HG03469 (cell line): ENCODE measurements at regions not wholly inside any gene's neighbourhood (a gene's known extent, or its start where the extent isn't known, plus 50 kb on each side); places are given as distances from the start of the nearest gene placed in this dataset.
"Not testable (repeated sequence)": the region's sequence is repeated elsewhere in the genome, so short reads cannot be mapped to it uniquely, and the experiment has no call there.

Source experiments
- ATAC-seq: cut with Tn5 transposase; IDR thresholded peaks from one replicate; pipeline ENCODE4 v1.9.1; 2021; ENCODE audit warnings: mild to moderate bottlenecking, moderate library complexity, moderate number of reproducible peaks; ENCODE audit not compliant: unreplicated experiment

DNA sequence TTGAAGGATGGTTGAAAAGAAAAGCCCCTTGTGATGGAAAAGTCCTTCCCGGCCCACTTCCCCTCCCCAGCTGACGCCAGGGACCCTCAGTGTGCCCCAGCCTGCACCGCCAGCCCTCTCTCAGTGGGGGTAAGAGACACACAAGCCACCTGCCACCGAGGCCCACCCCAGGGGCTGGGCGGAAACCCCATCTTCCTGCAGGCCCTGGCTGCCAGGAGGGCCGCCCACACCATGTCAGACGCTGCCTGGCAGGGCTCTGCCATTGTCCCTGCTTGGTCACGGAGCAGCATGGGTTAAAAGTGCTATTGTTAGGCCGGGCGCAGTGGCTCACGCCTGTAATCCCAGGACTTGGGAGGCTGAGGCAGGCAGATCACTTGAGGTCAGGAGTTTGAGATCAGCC, 142.0 kb upstream of the ZNF469 start:
- ATAC-seq = not testable (repeated sequence)

DNA sequence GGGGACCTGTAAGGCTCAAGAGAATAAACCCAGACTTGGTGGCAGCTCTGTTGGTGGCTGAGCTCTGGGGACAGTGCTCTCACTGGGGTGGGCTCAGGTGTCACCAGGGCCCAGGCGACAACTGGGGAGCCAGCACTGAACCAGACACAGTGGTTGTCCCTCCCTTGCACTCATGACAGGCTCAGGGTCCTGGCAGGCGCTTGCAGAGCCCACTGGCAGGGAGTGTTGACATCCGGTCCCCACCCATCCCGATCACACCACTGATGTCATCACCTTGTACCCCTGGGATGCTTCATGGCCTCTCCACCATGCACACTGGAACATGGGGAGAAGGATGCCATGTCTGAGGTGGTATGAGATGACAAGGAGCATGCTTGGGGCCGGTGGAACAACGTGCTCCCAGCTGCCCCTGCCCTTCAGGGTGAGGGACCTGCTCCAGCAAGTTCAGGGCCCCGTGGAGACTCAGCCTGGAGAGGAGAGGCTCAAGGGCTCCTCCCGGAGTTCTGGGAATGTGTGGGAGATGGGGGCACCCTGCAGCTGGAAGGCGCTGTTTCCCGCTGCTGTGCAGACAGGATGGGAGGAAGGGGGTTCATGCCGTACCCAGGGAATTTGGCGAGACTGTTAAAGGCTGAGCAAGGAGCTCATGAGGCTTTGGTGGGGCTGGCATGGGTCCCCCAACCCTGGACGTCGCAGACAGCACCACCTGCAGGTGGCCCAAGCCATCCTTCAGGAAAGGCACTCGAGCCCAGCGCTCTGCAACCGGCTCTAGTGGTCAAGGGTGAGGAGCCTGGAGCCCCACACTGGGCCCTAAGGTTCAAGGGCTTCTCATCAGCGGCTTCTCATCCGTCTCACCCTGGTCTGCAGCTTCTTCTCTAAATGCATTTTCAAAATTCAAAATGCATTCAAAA, 141.1 kb upstream of the ZNF469 start:
- ATAC-seq = not testable (repeated sequence)

DNA sequence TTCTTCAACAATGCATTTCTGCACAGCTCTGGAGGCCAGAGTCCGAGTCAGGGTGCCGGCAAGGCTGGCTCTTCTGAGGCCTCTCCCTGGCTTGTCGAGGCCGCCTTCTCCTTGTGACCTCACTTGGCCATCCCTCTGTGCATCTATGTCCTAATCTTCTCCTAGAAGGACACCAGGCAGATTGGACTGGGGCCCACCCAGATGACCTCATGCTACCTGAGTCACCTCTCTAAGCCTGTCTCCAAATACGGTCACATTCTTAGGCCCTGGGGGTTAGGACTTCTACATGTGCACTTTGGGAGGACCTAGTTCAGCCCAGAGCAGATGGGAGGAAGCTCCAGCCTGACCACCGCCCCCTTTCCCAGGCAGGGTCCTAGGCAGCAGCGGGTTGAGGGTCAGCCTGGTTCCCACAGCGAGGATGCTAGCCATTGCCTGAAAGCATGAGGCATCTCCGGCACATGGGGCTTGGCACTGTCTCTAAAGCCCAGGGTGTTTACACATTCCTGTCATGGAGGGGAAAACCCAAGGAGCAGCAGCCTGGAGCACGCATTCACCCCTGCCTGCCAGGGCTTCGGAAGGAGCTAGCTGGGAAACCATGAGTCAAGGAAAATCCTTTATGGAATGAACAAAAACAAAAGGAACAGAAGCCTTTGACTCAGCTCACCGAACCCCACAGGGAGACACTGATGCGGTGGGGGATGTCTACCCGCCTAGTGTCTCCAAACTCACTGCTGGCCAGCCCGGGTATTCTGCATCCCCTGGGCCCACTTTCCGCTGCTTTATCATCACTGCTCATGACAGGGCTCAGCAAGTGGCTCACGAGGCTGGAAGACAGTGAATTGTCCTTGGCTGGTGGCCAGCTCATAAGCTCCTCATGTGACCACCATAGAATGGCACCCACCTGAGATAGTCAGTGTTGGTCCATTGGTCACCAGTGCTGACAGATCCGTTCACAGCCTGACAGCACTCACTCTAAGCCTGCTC, 140.2 kb upstream of the ZNF469 start:
- ATAC-seq = not testable (repeated sequence)

DNA sequence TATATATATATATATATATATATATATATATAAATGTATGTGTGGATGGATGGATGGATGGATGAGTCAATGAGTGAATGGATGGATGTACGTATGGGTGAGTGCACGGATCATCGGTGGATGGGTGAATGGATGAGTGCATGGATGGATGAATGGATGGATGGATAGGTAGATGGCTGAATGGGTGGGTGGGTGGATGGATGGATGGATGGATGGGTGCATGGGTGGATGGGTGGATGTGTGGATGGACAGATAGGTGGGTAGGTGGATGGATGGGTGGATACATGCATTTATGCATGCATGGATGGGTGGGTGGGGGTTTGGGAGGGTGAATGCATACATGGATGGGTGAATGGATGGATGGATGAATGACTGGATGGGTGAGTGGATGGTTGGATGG, 138.8 kb upstream of the ZNF469 start:
- not testable (repeated sequence) for ATAC-seq

DNA sequence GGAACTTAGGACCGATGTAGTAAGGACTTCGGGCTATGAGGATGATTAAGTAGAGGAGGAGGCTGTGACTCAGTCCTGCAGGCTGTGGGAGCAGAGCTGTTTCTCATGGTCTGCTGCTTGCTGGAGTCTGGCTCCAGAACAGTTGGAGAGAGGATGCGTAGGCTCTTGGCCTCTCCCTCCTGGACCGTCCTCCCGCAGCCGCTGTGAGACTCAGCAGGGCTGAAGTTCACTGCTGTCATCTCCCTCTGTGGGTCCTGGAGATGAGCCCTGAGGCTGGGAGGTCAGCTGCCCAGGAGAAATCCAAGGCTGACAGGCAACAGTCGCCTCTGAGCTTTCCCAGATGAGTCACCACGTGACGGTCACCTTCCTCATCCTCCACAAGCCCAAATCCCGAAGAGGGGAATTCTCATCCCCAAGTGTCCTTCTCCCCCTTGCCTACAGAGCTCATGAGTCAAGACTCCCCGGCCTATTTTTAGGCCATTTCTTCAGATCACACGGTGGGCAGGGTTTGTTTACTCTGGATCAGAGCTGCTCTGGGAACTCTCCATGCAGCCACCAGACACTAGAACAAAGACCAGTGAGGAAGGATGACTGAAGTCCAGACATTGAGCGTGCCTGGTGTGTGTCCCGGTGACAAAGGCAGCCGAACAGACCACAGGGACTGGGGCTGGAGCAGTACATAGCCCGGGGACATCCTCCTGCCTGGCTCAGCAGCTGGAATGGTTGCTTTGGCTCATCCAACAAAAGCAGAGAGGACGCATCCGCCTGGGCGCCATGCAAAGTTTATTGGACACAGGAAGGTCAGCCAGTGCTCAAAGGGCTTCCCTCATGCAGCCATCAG, 137.3 kb upstream of the ZNF469 start:
- ATAC-seq = not testable (repeated sequence)

DNA sequence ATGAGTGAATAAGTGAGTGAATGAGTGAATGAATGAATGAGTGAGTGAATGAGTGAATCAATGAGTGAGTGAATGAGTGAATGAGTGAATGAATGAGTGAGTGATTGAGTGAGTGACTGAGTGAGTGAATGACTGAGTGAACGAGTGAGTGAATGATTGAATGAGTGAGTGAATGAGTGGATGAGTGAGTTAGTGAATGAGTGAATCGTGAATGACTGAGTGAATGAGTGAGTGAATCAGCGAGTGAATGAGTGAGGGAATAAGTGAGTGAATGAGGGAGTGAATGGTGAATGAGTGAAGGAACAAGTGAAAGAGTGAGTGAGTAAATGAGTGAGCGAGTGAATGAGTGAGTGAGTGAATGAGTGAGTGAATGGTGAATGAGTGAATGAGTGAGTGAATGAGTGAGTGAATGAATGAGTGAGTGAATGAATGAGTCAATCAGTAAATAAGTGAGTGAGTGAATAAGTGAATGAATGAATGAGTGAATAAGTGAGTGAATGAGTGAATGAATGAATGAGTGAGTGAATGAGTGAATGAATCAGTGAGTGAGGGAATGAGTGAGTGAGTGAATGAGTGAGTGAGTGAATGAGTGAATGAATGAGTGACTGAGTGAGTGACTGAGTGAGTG, 135.7 kb upstream of the ZNF469 start:
- ATAC-seq = not testable (repeated sequence)

DNA sequence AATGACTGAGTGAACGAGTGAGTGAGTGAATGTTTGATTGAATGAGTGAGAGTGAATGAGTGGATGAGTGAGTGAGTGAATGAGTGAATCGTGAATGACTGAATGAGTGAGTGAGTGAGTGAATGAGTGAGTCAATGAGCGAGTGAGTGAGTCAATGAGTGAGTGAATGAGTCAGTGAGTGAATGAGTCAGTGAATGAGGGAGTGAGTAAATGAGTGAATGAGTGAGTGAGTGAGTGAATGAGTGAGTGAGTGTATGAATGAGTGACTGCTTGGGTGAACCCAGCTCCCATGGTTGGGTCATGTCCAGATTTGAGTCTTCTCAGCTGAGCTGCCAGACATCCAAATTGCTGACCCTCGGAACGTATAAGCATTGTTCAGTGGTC, 135.2 kb upstream of the ZNF469 start:
- not testable (repeated sequence) for ATAC-seq

DNA sequence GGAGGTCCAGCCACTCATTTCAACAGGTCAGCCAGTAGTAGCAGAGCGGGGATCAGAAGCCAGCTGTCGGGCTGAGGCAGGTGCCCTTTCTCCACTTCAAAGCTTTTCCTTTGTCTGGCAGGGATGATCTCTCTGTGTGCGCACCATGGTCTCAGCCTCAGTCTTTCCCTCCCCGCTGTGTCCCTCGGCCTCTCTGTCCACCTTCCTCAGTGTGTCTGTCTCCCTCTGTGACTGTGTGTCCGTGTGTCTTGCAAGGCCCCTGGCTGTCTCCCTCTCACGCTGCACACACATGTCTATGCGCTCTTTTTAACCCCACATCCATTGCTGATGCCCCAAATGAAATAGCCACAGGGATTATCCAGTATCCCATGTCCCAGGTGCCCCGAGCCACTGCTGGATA, 134.0 kb upstream of the ZNF469 start:
- ATAC-seq = not testable (repeated sequence)

DNA sequence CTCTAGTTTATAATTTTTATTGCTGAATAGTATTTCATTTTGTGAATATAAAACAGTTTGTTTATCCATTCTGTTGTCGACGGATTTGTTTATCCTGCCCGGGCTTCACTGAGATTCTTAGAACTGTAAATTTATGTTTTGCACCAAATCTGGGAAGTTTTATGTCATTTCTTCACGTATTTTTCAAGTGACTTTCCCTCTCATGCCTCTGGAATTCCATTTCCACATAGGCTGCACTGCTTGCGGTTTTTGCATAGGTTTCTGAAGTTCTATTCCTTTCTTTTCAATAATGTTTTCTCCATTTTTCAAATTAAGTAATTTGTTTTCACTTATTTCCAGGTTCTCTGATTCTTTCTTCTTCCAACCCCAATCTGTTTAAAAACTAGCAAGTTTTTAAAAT, 132.4 kb upstream of the ZNF469 start:
- not testable (repeated sequence) for ATAC-seq

DNA sequence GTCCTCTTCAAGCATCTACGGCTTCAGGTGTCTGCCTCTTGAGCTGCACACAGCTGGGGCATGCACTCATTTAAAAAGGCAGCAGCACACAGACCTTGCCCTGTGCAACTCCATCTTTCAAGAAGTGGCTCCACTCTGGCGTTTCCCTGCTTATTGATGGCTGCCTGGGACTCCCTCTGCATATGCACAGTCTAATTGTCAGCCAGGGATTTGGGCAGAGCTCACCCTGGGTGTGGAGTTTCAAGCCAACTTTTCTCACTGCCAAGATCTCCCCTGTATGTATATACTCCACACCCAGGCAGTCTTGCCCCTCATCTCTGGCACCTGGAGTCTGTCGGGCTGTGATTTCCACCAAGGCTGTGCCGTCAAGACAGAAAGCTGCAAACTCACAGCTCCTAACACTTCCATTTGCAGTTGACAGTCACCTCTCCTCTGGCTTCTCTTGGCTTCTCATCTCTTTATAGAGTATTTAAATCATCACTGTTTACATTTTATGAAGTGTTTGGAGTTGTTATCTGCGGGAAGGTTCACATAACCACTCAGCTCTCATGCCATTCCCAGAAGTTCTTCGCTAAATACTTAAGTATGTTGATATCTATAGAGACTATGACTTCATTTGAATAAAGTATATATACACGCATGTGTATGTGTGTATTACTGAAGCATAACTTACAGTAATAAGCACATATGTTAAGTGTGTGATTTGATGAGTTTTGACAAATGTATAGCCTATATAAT, 130.5 kb upstream of the ZNF469 start:
- ATAC-seq = not testable (repeated sequence)

DNA sequence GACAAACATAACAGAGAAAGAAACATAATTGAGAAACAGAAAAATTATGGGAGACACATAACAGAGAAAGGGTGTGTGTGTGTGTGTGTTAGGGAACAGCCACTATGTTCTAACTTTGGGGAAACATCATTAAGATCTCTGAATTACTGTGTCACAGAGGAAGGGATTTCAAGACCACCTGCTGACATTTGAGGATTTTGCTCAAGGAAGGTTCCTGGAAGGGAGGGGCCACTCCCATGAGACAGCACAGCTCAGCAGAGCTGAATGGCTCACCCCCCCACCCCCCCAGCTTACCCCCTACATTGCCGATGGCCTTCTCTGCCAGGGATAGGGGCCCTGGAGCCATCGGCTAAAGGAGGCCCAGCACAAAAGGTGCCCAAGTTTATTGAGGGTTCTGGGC, 124.6 kb upstream of the ZNF469 start:
- ATAC-seq = not testable (repeated sequence)

DNA sequence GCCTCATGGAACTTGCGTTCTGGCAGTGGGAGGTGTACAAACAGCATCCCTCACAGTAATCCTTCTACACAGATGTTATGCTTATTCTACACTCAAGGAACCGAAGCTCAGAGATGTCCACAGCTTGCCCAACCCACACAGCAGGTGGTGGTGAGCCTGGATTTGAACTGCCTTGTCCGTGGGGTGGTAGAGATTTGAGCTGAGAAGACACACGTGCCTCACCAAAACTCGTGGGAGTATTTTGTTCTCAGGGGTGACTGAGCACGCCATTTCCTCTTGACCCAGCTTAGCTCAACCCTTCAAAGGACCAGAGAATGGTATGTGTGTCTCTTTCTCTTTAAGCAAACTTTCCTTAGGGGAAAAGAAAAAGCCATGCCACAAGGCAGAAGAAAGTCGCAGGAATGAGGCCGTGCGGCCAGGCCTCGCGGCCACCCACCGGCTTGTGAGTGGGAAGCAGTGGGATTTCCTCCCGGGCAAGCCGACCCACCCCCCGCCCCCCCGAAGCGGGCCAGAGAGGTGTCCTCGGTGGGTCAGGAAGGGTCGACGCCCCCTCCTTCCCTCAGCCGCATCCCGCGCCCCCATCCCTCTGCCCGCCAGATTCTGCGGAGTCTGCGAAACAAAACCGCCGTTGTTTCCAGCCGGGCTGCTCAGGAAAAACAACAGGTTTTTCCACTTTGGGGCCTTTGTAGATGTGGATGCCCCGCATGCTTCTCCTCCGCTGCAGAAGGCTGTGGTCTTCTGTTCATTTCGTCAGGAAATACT, 123.8 kb upstream of the ZNF469 start:
- ATAC-seq = not testable (repeated sequence)

DNA sequence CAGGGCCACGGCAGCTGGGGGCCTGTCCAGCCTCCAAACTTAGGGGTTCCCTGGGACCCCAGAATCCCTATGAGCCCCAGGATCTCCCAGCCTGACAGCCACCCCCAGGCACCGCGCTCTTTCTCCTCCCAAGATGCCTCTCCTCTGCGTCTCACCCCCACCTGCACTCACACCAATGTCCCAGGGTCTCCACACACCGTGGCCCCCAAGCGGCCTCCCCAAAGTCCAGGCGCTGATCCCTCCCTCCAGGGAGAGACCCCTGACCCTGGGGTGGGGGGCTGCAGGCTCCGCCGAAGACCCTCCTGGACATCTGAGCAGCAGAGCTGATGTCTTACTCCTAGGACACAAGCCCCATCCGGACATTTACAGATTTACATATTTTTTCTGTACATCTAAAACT, 123.2 kb upstream of the ZNF469 start:
- not testable (repeated sequence) for ATAC-seq

DNA sequence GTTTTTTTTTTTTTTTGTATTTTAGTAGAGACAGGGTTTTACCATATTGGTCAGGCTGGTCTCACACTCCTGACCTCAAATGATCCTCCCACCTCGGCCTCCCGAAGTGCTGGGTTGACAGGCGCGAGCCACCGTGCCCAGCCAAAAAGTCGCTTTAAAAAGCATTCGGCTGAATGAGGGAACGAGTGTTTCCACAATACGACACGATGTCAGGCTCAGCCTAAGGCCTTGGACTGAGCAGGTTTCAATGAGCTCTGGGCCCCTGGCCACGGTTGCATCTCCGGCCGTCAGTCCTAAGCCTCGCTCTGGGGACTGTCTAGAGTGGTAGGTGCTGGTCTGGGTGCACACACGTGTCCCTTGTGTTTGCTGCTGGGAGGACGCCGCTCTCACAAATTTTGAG, 122.6 kb upstream of the ZNF469 start:
- ATAC-seq = not testable (repeated sequence)

DNA sequence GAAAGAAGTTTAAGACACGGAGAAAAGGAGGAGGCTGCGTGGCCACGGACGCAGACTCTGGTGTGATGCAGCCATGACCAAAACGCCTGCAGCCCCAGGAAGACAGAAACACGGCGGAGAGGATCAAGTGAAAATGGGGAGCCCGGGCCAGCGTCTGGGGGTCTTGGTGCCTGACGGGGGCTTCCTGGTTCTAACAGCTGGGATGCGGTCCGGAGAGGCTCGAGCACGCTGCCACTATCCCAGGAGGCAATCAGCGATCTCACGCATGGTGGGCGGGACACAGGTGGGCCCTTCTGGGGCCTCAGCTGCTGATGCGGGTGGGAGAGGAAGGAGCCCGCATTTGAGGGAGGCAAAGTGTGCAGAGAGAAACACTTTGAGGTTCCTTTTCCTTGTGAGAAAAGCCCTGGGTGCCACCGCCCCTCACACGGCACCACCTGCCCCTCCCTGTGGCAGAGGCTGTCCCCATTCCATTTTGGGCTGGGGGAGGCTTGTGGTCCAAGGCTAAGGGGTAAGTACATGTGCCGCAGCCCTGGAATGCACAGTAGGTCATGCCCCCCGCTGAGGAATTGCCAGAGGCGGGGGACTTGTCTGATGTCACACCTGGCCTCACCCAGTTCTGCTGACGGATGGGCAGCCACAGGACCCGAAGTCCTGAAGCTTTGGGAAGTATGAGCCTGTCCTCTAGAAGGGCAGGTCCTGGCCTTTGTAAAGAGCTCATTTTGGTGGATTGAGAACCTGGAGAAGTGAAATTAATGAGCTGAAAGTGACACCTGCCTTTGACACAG, 121.7 kb upstream of the ZNF469 start:
- ATAC-seq = not testable (repeated sequence)

DNA sequence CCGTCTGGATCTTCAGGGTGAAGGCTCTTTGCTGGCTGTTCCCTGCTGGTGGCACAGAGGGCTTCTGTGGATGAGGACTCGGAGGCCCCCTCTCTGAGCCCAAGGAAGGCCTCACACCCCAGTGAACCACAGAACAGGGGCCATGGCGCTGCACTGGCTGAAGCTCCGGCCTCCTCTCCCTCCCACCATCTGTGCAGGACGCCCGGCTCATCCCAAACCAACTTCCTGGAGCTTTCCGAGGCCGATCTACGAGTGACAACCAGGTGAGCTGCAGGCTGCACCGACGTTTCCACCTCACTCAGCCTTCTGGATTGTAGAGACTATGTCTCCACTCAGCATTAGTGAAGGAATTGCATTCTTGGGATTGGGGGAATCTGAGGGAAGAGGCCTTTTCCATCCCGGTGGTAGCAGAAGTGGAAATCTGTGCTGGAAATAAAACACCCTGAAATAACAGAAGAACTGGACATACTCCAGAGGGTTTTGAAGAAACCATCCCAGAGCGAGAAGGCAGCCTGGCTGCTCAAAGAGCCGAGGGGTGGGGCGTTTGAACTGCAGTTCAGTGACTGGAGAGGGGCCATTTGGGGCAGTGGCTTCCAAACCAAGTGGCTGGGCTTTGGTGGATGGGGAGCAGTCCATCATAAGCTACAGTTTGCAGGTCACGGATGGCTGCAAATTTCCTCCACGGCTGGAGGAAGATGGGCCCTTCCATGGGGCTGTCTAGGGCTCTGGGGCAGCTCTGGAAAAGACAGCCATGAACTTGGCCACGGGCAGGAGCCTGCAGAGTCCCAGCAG, 120.7 kb upstream of the ZNF469 start:
- ATAC-seq = not testable (repeated sequence)
